ENCODE measurements at regions not wholly inside any gene's neighbourhood (a gene's known extent, or its start where the extent isn't known, plus 50 kb on each side); places are given as distances from the start of the nearest gene placed in this dataset.

DNA sequence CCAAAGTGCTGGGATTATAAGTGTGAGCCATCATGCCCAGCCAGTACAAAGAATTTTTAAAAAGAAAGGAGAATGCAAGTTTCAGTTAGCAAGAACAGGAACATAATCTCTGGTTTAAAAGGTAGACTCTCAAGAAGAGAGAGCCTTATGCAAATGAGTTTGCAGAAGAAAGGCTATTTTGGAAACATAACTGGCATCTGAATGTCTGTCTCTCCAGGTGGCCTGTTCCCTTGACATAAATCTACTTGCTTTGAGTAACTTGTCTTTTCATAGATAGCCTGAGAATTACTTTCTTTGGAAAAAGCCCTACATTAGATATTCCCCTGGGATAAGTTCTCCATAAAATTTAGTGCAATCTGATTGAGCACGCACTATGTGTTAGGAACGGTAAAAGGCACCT lies 109.6 kb downstream of the ICOS start:
- DNase-seq (ENCODE audit: low read depth in 3 of 3): no peak

DNA sequence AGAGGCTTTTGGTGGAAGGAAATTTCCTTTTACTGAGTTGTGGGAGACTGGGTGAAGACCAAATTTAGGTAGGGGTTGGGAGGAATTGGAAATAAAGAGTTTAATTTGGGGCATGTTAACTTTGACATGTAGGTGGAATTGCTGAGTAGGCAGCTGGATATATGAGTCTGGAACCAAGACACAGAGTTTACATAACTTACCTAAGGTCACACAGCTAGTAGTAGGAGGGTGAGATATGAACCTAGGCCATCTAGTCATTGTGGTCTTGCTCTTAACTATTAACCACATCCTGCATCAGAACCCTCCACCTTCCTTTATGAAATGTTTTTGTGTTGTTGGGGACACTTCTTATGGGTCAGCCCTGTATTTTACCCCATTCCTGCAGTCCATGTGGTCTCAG lies 113.1 kb downstream of the ICOS start:
- DNase-seq (ENCODE audit: low read depth in 3 of 3): no peak

DNA sequence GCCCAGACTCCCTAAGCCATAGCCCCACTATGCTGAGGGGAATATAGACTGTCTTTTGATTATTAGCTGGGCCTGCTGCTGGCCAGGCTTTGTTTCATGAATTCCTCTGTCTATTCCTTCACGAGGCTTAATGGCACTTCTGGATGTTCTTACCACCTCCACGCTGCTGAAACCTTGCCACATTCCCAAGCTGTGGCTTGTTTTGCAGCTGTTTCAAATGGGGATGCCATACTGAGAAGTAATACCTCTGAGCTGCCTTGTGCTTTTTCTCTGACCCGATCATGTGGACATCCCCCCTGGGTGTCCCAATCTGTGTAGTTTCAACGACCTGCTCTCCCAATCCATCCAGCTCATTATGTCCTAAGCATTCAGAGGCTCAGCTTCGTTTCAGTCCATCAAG lies 114.1 kb downstream of the ICOS start:
- no peak for DNase-seq (ENCODE audit: low read depth in 3 of 3)

DNA sequence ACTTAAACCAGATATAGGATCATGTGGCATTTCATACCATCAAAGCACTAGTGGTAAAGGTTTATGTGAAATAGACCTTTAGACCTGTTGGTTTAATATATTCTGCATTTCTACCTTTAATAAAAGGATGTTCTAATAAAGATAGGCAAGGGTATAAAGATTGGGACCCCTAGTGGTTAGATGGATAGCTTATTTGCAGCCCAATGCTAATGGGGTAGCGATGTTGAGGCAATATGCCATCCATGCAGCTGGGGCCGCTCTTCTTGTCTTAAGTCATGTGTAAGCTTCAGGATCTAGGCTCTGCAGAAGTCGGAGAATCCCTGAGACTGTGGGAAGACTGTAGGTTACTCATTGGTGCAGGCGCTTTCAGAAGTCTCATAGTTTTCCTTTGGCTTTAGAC lies 114.9 kb downstream of the ICOS start:
- DNase-seq (ENCODE audit: low read depth in 3 of 3): no peak

DNA sequence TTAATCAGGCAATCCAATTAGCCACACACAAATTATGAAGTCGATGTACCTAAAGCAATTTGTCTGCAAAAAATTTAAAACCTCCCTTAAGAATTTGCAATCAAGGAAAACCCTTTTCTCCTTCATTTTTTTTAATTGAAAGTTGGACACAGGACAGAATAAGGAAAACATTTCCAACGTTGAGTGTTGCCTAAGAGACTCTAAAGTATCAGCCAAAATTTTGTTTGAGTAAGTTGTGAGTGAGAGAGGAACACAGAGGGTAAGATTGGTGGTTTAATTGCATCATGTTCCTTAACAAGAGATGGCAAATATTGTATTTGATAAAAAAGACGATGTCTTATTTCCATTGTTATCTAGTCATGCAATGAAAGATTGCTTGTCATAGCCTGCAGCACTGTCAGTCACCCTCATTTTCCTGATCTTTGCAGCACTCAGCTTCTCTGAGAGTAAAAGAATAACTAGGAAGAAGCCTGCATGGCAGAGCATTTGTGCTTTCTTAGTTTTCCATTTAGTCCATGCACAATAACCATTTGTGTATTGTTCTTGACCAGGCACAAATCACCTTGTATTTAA lies 115.5 kb downstream of the ICOS start:
- no peak for DNase-seq (ENCODE audit: low read depth in 3 of 3)

DNA sequence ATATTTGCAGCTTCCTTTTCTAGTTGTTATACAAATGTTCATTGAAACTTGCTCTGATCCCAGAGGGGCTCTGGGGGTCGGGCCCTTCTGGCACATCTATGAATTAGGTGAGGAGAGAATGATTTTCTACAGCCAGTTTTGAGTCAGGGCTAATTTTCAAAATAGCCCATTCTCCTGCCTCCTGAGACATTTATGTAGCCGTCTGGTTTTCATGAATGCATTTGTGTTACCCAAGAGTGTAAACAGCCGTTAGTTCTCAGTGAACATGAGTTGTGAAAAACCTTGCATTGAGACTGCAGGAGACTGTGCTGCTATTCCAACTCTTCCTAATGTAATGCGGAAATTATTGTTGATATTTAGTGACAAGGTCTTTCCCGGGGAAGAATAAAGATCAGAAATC lies 122.5 kb downstream of the ICOS start:
- no peak for DNase-seq (ENCODE audit: low read depth in 3 of 3)

DNA sequence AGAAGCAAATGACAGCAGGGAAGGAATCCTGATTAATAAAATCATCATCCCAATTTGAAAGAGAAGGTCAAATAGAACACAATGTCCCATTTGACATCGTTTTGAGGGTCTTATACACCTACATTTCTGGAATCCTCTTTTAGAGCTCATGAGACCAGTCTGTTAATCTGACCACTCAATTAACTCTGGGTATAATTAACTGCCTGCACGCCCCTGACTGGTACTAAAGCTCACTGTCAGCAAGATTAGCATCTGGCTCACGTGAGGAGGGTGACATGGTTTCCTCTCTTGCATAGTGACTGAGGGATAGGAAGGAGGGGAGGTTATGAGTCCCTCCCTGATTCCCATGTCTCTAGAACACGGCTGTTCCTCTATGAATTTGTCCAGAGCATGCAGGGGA lies 124.3 kb downstream of the ICOS start:
- DNase-seq (ENCODE audit: low read depth in 3 of 3): no peak

DNA sequence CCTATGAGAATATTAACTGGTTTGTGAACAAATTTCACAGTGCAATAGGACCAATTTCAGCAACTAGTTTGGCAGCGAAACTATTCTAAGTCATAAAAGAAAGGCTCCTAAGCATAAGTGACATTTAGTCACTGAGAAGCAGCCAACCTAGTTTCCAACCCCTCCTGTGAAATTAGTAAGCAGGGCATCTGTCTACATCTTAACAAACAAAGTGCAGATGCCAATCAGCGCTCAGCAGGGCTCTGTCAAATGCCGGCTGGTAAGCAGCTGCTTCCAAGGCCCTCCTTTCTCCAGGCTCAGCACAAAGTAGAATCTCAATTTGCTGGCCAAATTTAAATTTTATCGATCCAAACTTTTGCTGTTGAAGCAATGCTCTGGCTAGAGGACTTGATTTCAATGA lies 124.7 kb downstream of the ICOS start:
- no peak for DNase-seq (ENCODE audit: low read depth in 3 of 3)

DNA sequence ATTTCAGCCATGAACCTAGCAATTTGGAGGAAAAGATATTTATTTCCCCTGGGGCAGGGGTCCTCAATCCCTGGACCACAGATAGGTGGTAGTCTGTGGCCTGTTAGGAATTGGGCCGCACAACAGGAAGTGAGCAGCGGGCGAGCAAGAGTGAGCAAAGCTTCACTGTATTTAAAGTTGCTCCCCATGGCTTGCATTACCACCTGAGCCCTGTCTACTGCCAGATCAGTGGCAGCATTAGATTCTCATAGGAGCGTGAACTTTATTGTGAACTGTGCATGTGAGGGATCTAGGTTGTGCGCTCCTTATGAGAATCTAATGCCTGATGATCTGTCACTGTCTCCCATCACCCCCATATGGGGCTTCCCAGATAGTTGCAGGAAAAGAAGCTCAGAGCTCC lies 127.6 kb downstream of the ICOS start:
- no peak for DNase-seq (ENCODE audit: low read depth in 3 of 3)

DNA sequence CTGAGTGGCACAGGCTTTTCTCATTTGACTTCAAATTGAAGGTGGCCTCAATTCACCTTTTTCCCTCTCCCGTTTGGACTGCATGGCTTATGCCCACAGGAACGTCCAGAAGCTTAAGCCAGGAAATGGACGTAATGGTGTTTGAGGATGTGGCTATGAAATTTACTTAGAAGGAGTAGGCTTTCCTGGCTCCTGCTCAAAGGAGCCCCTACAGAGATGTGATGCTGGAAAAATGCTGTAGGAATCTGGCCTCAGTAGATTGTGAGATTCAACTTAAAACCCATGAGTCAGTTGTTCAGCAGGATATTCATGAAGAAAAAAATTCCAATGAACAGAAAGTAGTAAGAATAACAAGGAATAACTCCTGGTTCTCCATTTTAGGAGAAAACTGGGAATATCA lies 129.0 kb downstream of the ICOS start:
- no peak for DNase-seq (ENCODE audit: low read depth in 3 of 3)

DNA sequence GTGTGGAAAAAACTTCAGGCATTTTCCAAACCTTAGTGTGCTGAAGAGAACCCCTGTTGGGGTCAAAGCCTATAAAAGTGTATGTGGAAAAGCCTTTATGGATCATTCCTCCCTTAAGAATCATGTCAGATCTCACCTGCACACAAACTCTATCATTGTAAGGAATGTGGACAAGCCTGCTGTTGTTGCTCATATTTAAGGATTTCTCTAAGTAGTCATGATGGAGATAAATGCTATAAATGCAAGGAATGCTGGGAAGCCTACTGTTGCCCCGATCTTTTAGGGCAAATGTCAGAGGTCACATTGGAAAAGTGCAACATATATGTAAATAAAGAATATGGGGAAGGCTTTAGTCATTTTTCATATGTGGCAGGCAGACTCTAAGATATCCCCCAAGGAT lies 129.5 kb downstream of the ICOS start:
- DNase-seq (ENCODE audit: low read depth in 3 of 3): no peak

DNA sequence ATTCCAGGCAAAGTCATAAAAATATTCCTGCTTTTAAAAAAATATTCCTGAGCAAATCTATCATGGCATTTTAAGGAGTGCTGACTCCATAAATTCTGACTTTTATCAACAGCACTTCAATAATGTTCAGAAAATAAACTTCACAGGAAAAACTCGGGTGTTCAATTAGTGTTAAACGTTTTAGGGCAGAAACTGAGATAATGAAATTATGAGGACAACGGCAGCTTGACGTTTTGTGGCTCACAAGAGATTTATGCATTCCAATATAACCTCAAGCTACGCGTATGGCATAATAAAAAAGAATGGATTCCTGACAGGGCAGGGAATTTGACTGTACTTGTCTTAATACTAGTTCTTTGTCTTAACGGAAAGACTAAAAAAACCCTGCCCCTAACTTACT lies 133.2 kb downstream of the ICOS start:
- no peak for DNase-seq (ENCODE audit: low read depth in 3 of 3)

DNA sequence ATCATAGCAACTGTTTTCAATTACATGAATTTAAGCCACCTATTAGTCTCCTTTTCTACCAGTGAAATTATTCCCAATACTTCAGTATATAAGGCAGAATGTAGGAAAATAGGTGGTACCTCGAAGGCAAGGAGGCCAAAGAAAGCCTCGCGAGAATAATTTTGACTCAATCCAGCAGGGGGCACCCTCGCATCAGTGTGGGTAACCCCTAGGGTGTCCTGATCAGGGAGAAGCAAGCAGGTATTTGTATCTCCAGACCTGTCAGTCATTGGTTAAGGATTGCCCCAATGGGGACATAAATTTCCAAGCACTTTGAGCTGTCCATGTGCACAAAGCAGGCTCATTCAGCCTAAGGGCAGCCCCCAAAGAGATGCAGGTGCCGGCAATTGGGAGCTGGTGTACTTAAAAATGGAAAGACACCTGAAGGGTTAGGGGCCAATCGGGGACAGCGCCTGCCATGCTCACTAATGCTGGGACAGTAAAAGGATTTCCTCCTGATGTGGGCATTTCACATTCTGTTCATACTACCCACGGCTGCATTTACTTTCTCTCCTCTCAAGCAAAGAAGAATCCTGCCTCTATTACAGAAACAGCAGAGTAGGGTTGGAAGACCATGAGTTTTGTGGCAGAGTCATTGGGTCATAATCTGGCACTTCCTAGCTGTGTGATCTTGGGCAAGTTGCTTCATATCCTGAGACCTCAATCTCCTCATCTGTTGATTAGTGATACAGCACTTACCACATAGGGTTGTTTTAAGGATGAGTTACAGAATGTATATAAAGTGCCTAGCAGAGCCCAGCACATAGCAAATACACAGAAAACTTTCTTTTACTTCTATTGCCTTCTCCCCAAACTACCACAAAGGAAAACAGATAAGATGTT lies 136.1 kb downstream of the ICOS start:
- DNase-seq (ENCODE audit: low read depth in 3 of 3): peak; percentile 27 to 56 (median 37)

DNA sequence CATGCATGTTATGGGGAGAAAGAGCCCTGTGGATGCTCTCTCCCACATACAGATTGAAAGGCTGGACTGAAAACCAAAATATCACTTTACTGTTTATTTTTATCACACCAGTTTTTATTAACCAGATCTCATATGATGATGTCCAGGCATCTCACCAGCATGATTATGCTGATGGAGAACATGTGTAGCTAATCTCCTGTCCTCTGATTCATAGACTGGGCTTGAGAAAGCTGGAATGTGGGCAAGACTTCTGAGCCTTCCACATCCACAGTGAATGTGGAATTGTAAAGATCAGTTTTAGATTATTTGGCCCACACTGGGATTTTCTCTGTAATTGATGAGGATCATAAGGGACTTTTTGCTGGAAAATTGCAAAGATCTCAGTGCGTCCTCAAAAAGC lies 137.9 kb downstream of the ICOS start:
- no peak for DNase-seq (ENCODE audit: low read depth in 3 of 3)

DNA sequence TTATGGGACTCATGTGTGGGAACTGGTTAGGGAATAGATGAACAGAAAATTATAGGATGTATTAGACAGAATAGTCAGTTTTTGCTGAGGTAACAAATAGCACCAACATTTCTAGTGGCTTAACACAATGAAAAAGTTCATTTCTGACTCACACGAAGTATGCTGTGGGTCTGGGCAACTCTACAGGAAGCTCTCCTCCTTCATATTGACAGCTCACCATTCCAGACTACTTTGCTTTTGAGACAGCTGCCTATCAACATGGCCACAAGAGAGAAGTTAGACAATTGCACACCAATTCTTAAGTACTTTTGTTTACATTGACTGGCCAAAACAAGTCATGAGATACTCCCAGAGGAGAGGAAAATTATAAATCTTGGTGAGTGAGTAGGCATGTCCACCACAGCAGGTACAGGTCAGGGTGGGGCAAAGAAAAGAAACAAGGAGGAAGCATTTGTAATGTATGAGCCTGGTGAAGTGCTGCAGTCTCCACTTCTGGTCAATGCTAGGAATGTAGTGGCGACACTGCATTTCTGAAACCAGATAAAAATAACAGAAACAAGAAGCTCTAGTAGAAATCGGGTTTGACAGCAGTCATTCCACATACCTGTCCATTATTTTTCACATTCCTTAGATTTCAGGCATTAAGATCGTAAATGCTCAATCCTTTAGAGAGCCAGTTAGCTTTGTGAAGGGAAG lies 141.6 kb downstream of the ICOS start:
- no peak for DNase-seq (ENCODE audit: low read depth in 3 of 3)

DNA sequence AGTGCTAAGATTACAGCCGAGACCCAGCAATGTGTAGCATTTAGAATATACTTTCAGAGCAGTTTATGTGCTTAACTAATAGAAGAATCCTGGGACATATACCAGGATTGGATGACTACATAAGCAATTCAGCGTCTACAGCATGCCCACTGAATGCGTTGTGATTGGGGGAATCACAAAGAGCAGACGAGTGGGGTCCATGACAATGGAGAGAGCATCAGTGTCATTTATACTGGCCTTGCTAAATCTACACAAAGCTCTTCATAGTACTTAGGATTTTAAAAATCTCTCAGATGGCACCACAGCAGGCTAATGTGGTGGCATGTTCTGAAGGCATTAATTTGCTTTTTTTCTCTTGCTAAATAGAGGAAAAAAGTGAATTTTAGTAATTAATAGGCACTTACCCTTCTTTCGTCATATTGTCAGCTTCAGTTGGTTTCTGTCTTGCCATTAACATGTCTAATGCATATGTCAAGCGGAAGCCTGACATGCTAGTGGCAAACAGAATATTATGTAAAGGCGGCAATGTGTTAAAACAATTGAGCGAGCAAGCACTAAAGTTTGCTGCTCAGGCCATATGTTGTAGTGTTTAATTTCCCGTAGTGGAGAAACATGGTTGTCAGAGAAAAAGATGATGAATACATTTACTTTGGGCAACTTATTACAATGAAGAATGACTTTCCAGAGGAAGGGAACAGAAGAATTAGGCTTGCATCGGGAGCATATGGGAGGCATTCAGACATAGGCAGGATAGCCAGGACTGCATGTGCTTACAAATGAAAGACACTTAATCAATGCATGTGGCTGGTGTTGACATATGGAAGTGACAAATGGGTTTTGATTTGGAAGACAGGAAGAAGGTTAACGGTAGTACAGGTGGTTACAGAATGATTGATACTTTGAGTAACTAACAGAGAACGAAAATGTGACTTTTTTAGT lies 145.2 kb downstream of the ICOS start:
- DNase-seq (ENCODE audit: low read depth in 3 of 3): no peak

DNA sequence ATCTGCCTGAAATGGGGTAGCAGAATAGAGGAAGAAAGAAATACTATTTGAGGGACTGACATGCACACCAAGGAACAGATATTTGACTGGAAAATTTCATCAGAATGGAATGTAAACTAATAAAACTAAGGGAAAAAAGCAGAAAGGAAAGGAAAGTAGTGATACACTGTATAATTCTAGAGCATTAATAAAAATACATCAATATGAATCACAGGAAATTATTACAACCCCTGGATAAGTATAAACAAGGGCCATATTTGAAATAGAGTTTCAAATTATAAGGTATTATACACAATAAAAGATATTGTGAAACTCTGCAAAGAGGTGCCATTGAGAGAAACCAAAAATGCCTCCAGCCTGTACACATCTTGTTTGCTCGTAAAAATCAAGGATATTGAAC lies 149.6 kb downstream of the ICOS start:
- no peak for DNase-seq (ENCODE audit: low read depth in 3 of 3)

DNA sequence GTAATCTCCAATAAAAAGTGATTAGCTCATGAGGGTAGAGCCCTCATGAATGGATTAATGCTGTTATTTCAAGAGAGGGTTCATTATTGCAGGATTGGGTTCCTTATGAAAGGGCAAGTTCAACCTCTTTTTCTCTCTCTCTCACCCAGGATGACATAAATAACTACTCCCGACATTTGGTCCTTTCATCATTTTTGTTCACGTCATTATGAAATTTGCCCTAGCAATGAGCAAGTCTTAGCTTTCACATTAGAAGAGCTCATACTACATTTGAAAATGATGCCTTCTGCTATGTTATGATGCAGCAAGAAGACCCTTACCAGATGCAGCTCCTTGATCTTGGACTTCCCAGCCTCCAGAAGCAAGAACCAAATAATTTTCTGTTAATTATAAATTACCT lies 152.5 kb downstream of the ICOS start:
- no peak for DNase-seq (ENCODE audit: low read depth in 3 of 3)

DNA sequence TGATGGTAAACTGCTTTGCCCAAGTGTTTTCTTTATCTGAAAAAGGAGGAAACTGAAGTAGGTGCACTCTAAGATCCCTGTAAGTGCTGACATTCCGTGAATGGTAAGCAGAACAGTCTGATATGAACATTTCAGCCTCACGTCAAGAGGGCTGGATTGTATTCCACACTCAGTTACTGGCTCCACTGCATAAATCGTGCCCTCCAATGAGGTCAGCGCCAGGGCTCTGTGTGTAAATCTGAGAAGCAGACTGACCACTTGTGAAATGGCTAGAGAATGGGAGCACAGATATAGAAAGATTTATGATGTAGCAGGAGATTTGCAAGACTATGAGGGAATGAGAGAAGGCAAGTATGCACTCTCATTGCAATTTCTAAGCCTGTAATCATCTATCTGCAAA lies 153.0 kb downstream of the ICOS start:
- no peak for DNase-seq (ENCODE audit: low read depth in 3 of 3)

DNA sequence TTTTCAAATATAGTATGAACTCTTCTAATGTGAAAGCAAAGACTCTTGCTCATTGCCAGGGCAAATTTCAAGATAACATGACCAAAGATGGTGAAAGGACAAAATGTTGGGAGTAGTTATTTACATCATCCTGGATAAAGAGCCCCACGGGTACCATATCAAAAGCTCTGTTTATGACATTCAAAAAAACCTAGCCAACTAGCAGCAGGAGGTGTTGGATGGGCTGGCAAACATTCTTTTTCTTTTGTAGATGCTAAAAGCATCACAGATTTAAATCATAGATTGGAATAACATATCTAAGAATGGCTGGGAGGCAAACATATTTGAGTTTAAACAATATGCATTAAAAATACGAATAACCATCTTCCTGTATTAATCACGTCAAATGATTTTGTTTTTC lies 153.5 kb downstream of the ICOS start:
- no peak for DNase-seq (ENCODE audit: low read depth in 3 of 3)

DNA sequence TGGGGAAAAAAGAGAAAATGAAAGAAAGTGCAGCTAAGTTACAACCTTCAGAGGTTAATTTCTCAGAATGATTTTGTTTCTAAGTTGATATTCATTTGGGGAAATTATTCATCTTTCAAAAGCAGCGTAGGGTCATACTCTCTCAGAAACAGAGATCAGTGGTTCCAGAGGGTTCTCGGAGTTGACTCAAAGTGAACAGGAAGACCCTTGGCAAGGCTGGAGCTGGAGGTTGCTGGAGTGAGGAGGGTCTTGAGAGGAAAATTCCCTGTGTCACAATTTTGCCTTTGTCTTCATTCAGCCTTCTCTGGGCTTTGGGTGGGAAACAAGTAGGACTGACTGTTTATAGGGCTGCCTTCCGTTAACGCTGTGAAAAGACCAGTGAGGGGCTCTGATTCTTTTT lies 168.2 kb downstream of the ICOS start:
- no peak for DNase-seq (ENCODE audit: low read depth in 3 of 3)

DNA sequence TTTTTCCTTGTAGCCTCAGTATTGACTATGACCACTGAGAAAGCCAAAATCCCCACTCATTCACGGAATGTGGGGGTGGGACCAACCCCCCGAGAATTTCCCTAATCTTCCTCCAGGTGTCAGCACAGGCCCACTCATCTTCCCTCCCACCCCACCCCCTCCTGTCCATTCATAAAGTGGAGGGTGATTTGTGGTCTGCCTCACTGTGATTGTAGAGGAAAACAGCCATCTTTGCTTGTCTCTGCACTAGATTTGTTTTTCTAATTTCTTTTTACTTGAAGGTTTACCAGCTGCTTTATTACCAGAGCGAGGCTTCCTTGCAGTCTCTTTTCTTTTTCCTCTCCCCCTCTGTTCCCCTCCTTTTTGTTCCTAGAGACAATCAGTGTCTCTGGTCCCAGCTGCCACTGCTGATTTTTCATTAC lies 171.8 kb downstream of the ICOS start:
- peak in 1 of 3 experiments; percentile 11 for DNase-seq (ENCODE audit: low read depth in 3 of 3)
